IPS-20b (cell line): ENCODE measurements at regions not wholly inside any gene's neighbourhood (a gene's known extent, or its start where the extent isn't known, plus 50 kb on each side); places are given as distances from the start of the nearest gene placed in this dataset.

ENCODE experiments used
- H3K27ac ChIP-seq: one replicate; pipeline ENCODE4 v1.5.1; 2013; ENCODE audit warnings: low read length
- H3K27me3 ChIP-seq: 2 replicates; pipeline ENCODE4 v1.6.1; 2013; ENCODE audit warnings: mild to moderate bottlenecking, low read length, inconsistent platforms; ENCODE audit not compliant: insufficient read depth
- H3K36me3 ChIP-seq: 2 replicates; pipeline ENCODE4 v1.6.1; 2013; ENCODE audit warnings: low read depth, mild to moderate bottlenecking, inconsistent platforms, low read length, moderate library complexity; ENCODE audit not compliant: insufficient read depth
- H3K4me1 ChIP-seq: 2 replicates; pipeline ENCODE4 v1.6.1; 2013; ENCODE audit warnings: mild to moderate bottlenecking, control low read depth, inconsistent platforms, low read length, moderate library complexity; ENCODE audit not compliant: insufficient read depth
- H3K4me3 ChIP-seq: 2 replicates; pipeline ENCODE4 v1.5.1; 2013; ENCODE audit warnings: mild to moderate bottlenecking, low read length, inconsistent platforms
- H3K9ac ChIP-seq: 2 replicates; pipeline ENCODE4 v1.6.1; 2013; ENCODE audit warnings: low read depth, mild to moderate bottlenecking, inconsistent platforms, low read length, moderate library complexity
- H3K9me3 ChIP-seq: 2 replicates; pipeline ENCODE4 v1.6.1; 2013; ENCODE audit warnings: mild to moderate bottlenecking, low read depth, low read length, inconsistent platforms; ENCODE audit not compliant: insufficient read depth

DNA sequence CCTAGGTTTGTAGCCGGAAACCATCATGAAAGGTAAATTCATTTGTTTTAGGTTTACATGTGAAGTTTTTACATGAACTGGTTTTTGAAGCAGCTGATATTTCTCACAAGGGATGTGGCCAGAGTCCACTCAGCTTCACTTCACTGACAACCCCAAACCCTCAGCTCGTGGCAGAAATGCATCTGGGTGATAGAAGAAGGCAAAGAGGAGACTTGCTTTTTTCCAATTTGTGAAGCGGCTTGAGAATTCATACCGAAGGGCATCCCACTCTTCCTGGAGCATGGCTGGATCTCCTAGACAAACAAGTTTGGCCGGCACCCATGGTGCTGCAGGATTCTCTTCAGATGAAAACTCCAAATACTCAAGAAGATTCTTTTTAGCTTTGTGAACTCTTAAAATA is 392.8 kb upstream of the CNR1 start:
- no peaks in the 10 kb centered on the region for H3K4me1 ChIP-seq
- H3K4me3 ChIP-seq = no peak overlapping the region

DNA sequence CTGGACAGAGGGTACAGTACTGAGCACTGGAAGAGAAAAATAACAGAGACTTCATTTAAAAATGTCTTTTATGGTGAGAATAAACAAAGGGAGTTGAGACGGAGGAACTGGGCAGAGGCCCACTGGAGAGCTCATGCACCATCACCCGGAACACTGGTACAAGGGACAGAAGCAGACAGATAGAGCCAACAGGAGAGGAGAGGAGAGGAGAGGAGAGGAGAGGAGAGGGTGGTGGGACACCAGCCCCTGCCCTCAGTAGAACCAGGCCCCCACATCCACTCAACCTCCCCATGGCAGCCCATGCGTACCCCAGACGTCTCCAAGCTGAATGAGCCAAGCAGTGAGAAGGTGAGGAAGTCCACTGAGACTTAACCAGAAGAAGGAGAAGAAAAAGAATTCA is 390.5 kb upstream of the CNR1 start:
- H3K9me3 ChIP-seq = no peaks in the 10 kb centered on the region
- H3K27ac ChIP-seq = no peak overlapping the region
- H3K36me3 ChIP-seq = no peaks in the 10 kb centered on the region
- H3K4me3 ChIP-seq = no peak overlapping the region
- H3K4me1 ChIP-seq = no peaks in the 10 kb centered on the region
- no peaks in the 10 kb centered on the region for H3K27me3 ChIP-seq
- no peak overlapping the region for H3K9ac ChIP-seq

More for the DNA sequence above, 392.8 kb upstream of the CNR1 start:
- no peaks in the 10 kb centered on the region for H3K36me3 ChIP-seq
- no peaks in the 10 kb centered on the region for H3K27me3 ChIP-seq
- H3K27ac ChIP-seq = no peak overlapping the region
- H3K9me3 ChIP-seq = no peaks in the 10 kb centered on the region
- H3K9ac ChIP-seq = no peak overlapping the region

DNA sequence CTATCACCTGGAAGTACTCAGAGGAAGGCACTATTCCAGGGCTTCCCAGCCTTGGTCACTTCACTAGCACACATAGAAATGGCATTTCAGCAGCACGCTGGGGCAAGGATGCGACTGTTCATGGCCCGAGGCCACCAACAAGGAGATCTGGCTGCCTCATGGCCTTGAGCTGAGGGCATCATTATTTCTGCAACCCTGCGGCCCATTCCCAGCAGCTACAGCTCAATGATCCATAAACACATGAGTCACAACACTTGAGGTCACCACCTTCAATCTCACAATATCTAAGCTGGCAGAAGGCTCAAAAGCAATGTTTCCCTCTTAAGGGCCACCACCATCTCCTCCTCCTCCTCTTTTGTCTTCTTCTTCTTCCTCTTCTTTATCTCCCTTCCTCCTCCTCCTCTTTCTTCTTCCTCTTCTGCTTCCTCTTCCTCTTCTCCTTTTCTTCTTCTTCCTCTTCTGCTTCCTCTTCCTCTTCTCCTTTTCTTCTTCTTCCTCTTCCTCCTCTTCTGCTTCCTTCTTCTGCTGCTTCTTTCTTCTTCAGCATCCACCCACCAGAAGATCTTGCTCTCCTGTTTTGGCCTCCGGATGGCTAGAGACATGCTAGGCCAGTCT is 382.9 kb upstream of the CNR1 start:
- Histone ChIP-seq H3K4me3 (no peak overlapping the region), H3K27ac (no peak overlapping the region), H3K36me3 (no peaks in the 10 kb centered on the region), H3K27me3 (no peaks in the 10 kb centered on the region), H3K9me3 (no peaks in the 10 kb centered on the region), H3K9ac (no peak overlapping the region), H3K4me1 (no peaks in the 10 kb centered on the region)

DNA sequence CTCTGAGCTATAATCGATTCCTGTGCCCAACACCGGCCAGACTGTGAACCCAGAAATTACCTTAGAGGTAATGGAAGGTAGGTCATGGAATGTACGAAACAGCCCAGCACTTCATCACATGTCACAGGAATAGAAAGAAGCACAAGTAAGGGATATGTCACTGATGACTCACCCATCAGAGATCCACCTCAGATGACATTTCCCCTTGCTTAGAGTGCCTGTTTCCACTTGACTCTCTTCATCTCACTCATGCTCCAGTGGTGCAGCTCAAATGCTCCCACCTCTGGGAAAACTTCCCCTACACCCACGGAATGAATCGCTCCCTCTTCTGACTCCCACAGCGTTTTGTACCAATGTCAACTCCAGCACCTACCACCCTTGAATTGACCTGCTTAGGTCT is 381.6 kb upstream of the CNR1 start:
- H3K27ac ChIP-seq = no peak overlapping the region
- H3K36me3 ChIP-seq = no peaks in the 10 kb centered on the region
- no peak overlapping the region for H3K9ac ChIP-seq
- no peaks in the 10 kb centered on the region for H3K4me1 ChIP-seq
- no peaks in the 10 kb centered on the region for H3K9me3 ChIP-seq
- H3K4me3 ChIP-seq = no peak overlapping the region
- no peaks in the 10 kb centered on the region for H3K27me3 ChIP-seq

DNA sequence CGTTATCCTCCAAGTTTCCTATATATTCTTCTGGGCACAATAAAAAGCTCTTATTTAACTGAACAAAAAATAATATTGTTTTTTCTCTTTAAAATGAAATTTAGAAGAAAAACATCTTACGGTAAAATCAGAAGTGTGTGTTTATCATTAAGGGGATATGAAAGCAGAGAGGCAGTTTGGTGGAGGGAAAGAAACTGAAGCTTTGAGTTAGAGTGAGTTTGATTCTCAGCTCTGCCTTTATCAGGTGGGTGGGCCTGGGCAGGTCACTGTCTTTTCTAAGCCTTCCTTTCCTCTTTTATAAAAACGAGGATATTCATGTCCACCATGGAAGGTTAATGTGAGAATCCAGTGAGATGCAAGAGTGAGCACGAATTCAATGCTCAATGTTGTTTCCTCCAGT is 379.8 kb upstream of the CNR1 start:
- H3K9me3 ChIP-seq = no peaks in the 10 kb centered on the region
- H3K4me3 ChIP-seq = no peak overlapping the region
- no peaks in the 10 kb centered on the region for H3K27me3 ChIP-seq
- no peak overlapping the region for H3K9ac ChIP-seq
- H3K4me1 ChIP-seq = no peaks in the 10 kb centered on the region
- no peaks in the 10 kb centered on the region for H3K36me3 ChIP-seq
- no peak overlapping the region for H3K27ac ChIP-seq

DNA sequence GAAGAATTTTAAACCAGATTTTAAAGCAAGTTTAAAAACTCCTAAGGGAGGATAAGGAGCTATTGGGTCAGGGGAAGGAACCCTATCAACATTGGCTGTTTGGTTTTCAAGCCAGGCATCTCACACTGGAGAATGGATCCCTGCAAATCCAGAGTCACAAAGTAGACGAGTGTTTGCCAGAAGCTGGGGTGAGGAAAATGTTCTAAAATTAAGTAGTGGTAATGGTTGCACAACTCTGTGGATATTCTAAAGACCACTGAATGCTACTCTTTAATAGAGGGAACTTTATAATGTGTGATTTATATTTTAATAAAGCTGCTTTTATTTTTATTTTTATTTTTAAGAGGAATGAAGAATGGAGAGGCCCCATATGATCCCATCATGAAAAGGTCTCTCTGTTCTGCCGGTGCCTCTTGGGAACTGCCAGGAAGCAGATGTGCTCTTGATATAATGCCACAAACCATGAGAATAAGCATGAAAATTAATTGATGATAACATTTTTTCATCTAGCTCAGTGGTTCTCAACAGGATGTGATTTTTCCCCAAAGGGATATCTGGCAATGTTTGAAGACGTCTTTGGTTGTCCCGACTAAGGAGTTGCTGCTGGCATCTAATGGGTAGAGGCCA is 379.0 kb upstream of the CNR1 start:
- Histone ChIP-seq H3K36me3 (no peaks in the 10 kb centered on the region), H3K27me3 (no peaks in the 10 kb centered on the region), H3K4me1 (no peaks in the 10 kb centered on the region; the same call in 1 of the 2 replicates), H3K9me3 (no peaks in the 10 kb centered on the region), H3K27ac (no peak overlapping the region), H3K4me3 (no peak overlapping the region), H3K9ac (no peak overlapping the region)

DNA sequence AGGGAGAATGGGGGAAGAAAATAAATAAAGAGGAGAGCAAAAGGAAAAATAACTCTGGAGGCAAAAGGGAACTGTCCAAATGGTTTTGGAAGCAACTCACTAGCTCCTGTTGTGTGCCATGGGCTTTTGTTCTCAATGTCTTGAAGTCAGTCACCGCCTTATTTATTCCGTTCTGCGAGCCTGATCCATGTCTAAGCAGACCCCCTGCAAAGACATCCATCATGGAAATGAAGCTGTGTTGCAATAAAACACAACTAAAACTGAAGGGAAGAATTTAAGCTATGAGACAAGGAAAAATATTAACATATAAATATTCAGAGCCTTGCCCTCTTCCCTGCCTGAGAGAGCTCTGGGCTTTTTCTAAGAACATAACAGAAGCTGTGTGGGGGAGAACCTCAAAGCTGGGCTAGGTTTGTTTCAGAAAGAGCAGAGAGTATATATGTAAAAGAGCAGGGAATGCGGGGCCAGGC is 373.2 kb upstream of the CNR1 start:
- Histone ChIP-seq H3K4me1 (peaks cover 12% of the 10 kb centered on the region; the same call in 1 of the 2 replicates), H3K9ac (no peak overlapping the region), H3K36me3 (no peaks in the 10 kb centered on the region), H3K27me3 (no peaks in the 10 kb centered on the region), H3K27ac (no peak overlapping the region), H3K4me3 (no peak overlapping the region), H3K9me3 (no peaks in the 10 kb centered on the region)

DNA sequence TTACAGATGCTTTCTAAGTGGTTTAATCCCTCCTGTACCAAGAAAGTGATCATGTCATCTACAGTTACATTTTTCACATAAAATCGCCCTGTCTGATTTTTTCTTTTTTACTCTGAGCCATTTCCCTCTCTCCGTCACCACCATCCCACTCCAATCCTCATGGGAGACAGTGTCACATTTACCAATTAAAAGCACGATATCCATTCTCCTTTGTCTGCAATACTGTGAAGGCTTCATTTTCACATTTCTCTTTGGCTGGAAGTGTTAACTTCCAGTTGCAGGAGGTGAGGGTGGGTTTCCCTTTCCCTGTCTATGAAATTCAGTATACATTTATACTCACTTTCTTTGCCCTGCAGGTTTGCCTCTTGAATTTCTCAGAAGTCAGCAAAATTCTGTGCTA is 372.7 kb upstream of the CNR1 start:
- peaks cover 12% of the 10 kb centered on the region; the same call in 1 of the 2 replicates for H3K4me1 ChIP-seq
- H3K4me3 ChIP-seq = no peak overlapping the region
- H3K27me3 ChIP-seq = no peaks in the 10 kb centered on the region
- H3K36me3 ChIP-seq = no peaks in the 10 kb centered on the region
- no peaks in the 10 kb centered on the region for H3K9me3 ChIP-seq
- H3K9ac ChIP-seq = no peak overlapping the region
- no peak overlapping the region for H3K27ac ChIP-seq

DNA sequence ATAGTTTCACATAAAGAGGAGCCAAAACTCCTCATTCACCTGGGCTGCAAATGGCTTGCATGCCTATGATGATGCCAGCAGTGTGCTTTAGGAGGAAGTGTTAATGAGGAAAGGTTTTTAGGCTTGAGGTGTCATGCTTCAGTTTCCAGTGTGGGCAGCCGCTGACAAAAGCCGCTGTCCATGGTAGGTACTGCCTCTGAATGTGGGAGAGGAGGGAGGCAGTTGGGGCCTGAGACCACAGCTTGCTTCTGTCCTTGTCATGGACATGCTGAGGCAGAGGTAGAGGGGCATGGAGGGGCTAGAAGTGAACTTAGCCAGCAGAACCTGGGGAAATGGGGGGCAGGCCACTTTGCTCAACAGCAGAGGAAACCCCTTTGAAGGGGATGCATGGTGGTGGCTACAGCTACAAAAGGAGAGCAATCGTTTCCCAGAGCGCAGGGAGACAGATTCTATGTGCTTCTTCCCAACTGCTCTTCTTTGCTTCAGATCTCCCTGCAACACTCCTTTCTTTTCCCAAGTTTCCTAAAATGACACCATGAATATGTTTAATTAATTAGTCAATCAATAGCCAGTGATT is 372.1 kb upstream of the CNR1 start:
- Histone ChIP-seq H3K4me1 (peaks cover 12% of the 10 kb centered on the region; the same call in 1 of the 2 replicates), H3K9ac (no peak overlapping the region), H3K36me3 (no peaks in the 10 kb centered on the region), H3K27me3 (no peaks in the 10 kb centered on the region), H3K9me3 (no peaks in the 10 kb centered on the region), H3K4me3 (no peak overlapping the region), H3K27ac (no peak overlapping the region)

DNA sequence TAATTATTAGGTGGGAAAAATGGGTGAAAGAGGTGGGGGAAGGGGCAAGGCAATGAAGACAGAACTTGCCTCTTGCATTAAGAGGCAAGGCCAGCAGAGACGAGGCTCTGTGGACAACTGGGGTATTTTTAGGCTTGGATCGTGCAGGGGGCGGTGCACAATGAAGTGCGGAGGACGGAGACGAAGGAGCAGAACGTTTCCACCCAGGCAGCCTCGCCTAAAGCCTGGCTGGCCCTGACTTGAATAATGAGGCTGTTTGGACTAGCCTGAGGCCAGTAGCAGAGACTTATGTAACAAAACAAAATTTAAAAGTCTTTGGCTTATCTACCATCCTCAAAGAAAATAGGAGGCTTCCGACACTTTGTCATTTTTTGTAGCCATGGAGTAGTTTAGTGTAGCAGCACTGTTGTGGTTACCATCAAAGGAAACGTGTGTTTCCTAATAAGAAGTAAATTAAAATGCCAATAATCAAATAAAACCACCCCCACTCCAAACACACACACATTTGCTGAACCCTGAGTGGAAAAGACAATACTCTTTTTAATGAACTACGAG is 370.0 kb upstream of the CNR1 start:
- Histone ChIP-seq H3K36me3 (no peaks in the 10 kb centered on the region), H3K4me3 (no peak overlapping the region), H3K27ac (no peak overlapping the region), H3K9ac (no peak overlapping the region), H3K9me3 (no peaks in the 10 kb centered on the region), H3K4me1 (peaks cover 12% of the 10 kb centered on the region; the same call in 1 of the 2 replicates), H3K27me3 (no peaks in the 10 kb centered on the region)

DNA sequence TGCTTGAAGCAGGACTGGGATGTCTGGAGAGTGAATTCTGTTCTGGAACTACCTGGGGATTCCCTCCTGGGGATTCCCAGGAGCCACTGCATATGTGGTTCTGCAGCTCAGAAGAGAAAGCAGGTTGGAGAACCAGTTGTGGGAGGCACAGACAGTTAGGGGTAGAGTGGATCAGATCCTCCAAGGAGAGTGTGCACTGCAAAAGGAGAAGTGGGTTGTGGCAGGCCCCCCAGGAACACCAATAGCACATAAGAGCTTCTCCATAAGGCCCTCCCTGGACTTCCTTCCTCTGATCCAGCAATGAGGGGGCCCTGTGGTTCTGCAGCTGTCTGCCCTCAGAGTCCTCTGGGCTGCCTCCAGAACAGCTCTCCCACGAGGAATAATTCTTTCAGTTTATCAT is 369.2 kb upstream of the CNR1 start:
- Histone ChIP-seq H3K4me3 (no peak overlapping the region), H3K27ac (no peak overlapping the region), H3K4me1 (peaks cover 12% of the 10 kb centered on the region; the same call in 1 of the 2 replicates), H3K9ac (no peak overlapping the region), H3K36me3 (no peaks in the 10 kb centered on the region), H3K27me3 (no peaks in the 10 kb centered on the region), H3K9me3 (no peaks in the 10 kb centered on the region)
